Skeletal muscle satellite cell (primary cell): ENCODE measurements at regions not wholly inside any gene's neighbourhood (a gene's known extent, or its start where the extent isn't known, plus 50 kb on each side); places are given as distances from the start of the nearest gene placed in this dataset.
A peak's percentile ranks its signal among the peaks of the same experiment; 100 is the strongest.

Experiments used
- H3K27me3 ChIP-seq: 2 replicates; pipeline ENCODE4 v1.7.0; 2013; ENCODE audit warnings: low read length; ENCODE audit not compliant: control insufficient read depth, insufficient read depth
- H3K36me3 ChIP-seq: 2 replicates; pipeline ENCODE4 v1.7.0; 2013; ENCODE audit warnings: mild to moderate bottlenecking, control low read depth, low read length; ENCODE audit not compliant: insufficient read depth
- H3K4me1 ChIP-seq: 2 replicates; pipeline ENCODE4 v1.7.0; 2013; ENCODE audit warnings: low read length; ENCODE audit not compliant: control insufficient read depth, insufficient read depth
- H3K4me2 ChIP-seq: 2 replicates; pipeline ENCODE4 v1.7.0; 2013; ENCODE audit warnings: mild to moderate bottlenecking, low read length
- H3K4me3 ChIP-seq: 2 replicates; pipeline ENCODE4 v1.7.0; 2013; ENCODE audit warnings: low read length
- H3K9ac ChIP-seq: 2 replicates; pipeline ENCODE4 v1.7.0; 2013; ENCODE audit warnings: mild to moderate bottlenecking, low read depth, low read length, moderate library complexity
- H3K9me3 ChIP-seq: replicated peaks from 2 replicates; pipeline ENCODE4 v1.7.0; 2013; ENCODE audit warnings: mild to moderate bottlenecking, control low read depth, low read length

DNA sequence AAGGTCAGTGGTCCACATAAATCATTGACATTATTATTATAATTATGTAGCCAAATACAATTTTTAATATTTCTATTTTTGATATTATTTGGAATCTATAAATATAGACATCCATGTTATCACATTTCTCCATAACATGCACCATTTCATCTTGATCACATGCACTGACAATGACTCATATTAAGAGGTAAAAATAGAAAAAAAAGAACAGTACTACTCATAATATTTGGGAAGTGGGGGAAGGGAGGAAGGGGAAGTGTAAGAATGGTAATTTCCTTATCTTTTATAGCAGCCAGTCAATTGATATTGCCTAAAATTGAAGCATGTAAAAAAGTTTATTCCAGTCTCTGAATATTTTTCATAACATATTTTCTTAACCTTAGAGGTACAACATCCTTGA, 72.3 kb downstream of the ADM start:
- H3K4me2 ChIP-seq, result no peak overlapping the region
- H3K4me1 ChIP-seq, result peaks cover 57% of the 10 kb centered on the region
- H3K4me3 ChIP-seq, result no peak overlapping the region
- H3K27me3 ChIP-seq, result no peaks in the 10 kb centered on the region
- H3K9ac ChIP-seq, result no peak overlapping the region
- H3K36me3 ChIP-seq, result no peaks in the 10 kb centered on the region
- H3K9me3 ChIP-seq, result no peaks in the 10 kb centered on the region

DNA sequence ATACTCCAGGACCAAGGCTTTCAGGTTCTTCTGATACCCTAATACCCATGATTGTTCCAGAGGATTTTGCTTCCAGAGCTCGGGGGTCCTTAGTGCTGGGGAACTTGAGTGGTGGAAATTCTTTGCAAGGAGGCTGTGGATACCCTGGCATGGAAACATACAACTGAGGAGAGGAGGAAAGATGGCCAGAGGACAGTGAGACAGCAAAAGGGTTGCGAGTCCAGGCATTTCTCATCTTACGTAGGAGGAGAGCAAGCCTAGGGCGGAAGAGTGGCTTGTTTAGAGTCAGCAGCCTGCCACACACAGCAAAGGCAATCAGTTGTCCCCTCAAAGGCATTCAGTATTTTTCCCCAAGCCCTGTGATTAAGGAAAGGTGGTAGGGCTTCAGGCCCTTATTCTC, 73.5 kb downstream of the ADM start:
- peaks cover 54% of the 10 kb centered on the region for H3K4me1 ChIP-seq
- no peaks in the 10 kb centered on the region for H3K27me3 ChIP-seq
- H3K36me3 ChIP-seq, result no peaks in the 10 kb centered on the region
- H3K9me3 ChIP-seq, result no peaks in the 10 kb centered on the region
- H3K4me3 ChIP-seq, result no peak overlapping the region
- no peak overlapping the region for H3K4me2 ChIP-seq
- no peak overlapping the region for H3K9ac ChIP-seq

DNA sequence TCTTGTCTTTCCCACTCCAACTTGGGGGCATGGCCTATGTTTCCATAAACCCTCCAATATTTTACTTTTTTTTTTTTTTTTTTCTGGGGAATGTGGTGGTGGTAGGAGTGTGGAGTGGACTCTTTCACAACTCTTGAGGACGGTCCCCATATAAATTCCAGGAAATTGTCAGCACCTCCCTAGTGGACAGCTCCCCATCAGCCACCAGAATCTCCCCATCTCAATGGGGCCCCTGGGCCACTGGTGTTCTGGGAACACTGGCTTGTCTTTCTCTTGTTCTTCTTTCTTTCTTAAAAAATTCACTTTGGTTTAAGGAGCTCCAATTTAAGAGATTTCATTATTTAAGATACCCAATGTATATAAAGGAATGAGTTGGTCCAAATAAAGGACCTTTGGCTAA, 74.1 kb downstream of the ADM start:
- no peaks in the 10 kb centered on the region for H3K27me3 ChIP-seq
- peaks cover 54% of the 10 kb centered on the region for H3K4me1 ChIP-seq
- H3K4me3 ChIP-seq, result no peak overlapping the region
- no peaks in the 10 kb centered on the region for H3K9me3 ChIP-seq
- H3K36me3 ChIP-seq, result no peaks in the 10 kb centered on the region
- no peak overlapping the region for H3K9ac ChIP-seq
- H3K4me2 ChIP-seq, result no peak overlapping the region

DNA sequence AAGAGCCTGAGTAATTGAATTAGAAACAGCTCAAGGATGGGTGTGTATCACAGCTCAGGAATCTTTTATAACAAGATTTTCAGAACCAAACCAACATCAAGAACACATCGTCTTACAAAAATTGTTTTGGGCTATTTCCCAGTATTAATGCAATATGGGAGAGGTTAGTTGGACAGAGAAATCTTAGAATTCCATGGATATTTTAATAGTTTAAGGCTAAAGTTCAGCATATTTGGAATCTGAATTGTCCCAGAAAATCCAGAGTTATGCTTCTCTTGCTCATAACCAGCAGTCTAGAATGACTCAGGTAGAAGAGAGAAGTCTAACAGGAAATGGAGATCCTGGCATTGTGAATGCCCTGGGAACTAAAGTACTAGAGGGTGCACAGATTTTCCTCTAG, 74.6 kb downstream of the ADM start:
- H3K36me3 ChIP-seq, result no peaks in the 10 kb centered on the region
- H3K27me3 ChIP-seq, result no peaks in the 10 kb centered on the region
- peaks cover 52% of the 10 kb centered on the region for H3K4me1 ChIP-seq
- no peak overlapping the region for H3K4me2 ChIP-seq
- peak overlapping the region; percentile 54 for H3K9ac ChIP-seq
- no peaks in the 10 kb centered on the region for H3K9me3 ChIP-seq
- H3K4me3 ChIP-seq, result no peak overlapping the region

DNA sequence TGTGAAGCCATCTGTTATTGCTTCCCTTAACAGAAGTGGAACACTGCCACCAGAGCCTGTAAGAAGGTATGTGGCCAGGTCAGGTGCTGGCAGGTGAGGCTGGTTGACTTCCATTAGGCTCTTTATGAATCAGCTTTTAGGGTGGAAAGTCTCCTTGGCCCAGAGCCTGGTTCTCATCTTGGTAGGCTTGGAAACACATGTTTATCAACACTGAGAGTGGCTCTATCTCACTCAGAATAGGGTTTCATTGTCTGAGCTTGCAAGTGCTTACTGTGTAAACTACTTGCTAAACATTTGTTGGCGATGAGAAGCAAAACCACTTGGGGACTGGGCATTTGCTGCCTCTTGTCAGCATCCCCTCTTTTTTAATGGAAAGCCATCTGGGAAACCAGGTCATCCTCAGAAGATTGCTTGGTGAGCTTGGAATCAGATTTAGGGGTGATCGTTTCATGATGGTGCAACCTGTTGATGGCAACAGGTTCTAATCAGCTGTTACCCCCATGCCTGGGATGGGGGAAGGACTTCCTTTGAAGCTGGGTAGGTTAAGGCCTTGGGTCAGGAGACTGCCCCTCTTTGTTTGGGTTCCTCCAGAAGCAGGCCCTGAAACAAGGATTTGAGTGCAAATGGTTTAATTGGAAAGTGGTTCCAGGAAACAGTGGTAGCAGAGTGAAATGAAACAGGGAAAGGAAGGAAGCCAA, 75.0 kb upstream of the AMPD3 start:
- H3K9me3 ChIP-seq, result no peaks in the 10 kb centered on the region
- peaks cover 46% of the 10 kb centered on the region for H3K4me1 ChIP-seq
- H3K36me3 ChIP-seq, result no peaks in the 10 kb centered on the region
- H3K4me3 ChIP-seq, result no peak overlapping the region
- no peaks in the 10 kb centered on the region for H3K27me3 ChIP-seq
- H3K9ac ChIP-seq, result peak overlapping the region; percentile 54
- H3K4me2 ChIP-seq, result no peak overlapping the region

DNA sequence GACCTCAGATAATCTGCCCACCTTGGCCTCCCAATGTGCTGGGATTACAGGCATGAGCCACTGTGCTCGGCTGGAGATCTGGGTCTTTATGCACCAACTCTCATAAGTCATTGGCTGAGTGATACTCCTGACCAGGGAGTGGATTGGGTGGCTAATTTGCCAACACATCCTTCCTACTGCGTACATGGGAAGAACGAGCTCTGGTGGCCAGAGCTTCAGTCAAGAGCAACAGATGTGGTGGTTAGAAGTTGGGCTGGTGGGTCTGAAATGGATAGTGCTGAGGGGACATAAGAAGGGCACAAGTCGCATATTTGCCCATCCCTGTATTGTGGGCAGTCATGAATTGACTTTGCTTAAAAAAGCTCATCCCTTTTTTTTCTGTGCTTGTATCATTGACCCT, 74.1 kb upstream of the AMPD3 start:
- H3K36me3 ChIP-seq, result no peaks in the 10 kb centered on the region
- H3K9ac ChIP-seq, result no peak overlapping the region
- no peaks in the 10 kb centered on the region for H3K9me3 ChIP-seq
- H3K4me3 ChIP-seq, result no peak overlapping the region
- H3K27me3 ChIP-seq, result no peaks in the 10 kb centered on the region
- peaks cover 38% of the 10 kb centered on the region for H3K4me1 ChIP-seq
- no peak overlapping the region for H3K4me2 ChIP-seq

DNA sequence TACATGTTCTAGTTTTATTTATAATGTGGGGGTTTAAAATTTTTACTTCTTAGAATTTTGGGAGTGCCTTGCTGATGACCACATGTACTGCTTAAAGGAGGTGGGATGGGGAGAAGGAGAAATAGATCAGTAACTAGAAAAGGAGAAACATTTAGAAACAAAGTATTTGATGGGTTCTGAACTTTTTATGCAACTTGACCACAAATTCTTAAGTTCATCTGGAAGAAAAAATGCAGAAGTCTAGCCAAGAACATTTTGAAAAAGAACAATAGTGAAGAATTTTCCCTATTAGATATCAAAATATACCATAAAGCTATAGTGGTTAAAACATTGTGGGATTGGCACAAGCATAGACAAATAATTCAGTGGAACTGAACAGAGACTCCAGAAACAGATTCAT, 73.3 kb upstream of the AMPD3 start:
- no peaks in the 10 kb centered on the region for H3K36me3 ChIP-seq
- H3K27me3 ChIP-seq, result no peaks in the 10 kb centered on the region
- no peak overlapping the region for H3K4me3 ChIP-seq
- peak overlapping the region; percentile 14 for H3K9ac ChIP-seq
- no peaks in the 10 kb centered on the region for H3K9me3 ChIP-seq
- peaks cover 37% of the 10 kb centered on the region for H3K4me1 ChIP-seq
- no peak overlapping the region for H3K4me2 ChIP-seq

DNA sequence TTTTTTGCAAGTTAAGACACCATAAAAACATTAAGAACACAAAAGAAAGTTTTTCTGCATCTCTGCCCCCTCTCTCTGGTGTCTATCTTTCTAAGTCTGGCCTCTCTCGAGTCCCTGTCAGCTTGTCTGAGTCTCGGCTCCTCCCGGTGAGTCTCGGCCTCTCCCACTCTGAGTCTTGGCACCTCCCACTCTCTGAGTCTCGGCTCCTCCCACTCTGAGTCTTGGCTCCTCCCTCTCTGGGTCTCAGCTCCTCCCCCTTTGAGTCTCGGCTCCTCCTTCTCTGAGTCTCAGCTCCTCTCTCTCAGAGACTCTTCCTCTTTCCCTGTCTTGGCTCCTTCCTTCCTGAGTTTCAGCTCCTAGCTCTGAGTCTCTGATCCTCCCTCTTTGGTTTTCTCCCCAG, 72.5 kb upstream of the AMPD3 start:
- H3K36me3 ChIP-seq, result no peaks in the 10 kb centered on the region
- H3K4me1 ChIP-seq, result peaks cover 38% of the 10 kb centered on the region
- no peaks in the 10 kb centered on the region for H3K27me3 ChIP-seq
- H3K4me2 ChIP-seq, result no peak overlapping the region
- H3K9ac ChIP-seq, result no peak overlapping the region
- H3K4me3 ChIP-seq, result no peak overlapping the region
- H3K9me3 ChIP-seq, result no peaks in the 10 kb centered on the region

DNA sequence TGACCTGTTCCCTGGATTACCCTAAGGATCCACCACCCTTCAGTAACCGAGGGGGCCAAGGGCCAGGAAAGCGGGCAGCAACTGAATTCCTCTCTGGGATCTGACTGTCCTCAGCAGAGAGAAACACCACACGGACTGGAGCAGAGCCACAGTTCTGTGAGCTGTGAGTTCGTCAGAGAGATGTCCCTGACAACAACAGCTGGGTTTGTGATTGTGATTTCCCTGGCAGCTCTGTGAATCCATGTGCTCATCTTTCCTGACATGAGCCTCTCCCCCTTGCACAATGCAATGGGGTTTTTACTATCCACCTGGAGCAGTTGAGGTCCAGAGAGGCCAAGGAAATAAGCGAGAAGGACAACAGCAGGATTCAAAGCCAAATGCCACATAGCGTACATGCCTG, 69.4 kb upstream of the AMPD3 start:
- Histone ChIP-seq H3K36me3 (no peaks in the 10 kb centered on the region), H3K9ac (no peak overlapping the region), H3K4me3 (no peak overlapping the region), H3K4me2 (no peak overlapping the region), H3K4me1 (peaks cover 42% of the 10 kb centered on the region), H3K27me3 (peaks cover 2% of the 10 kb centered on the region), H3K9me3 (no peaks in the 10 kb centered on the region)

DNA sequence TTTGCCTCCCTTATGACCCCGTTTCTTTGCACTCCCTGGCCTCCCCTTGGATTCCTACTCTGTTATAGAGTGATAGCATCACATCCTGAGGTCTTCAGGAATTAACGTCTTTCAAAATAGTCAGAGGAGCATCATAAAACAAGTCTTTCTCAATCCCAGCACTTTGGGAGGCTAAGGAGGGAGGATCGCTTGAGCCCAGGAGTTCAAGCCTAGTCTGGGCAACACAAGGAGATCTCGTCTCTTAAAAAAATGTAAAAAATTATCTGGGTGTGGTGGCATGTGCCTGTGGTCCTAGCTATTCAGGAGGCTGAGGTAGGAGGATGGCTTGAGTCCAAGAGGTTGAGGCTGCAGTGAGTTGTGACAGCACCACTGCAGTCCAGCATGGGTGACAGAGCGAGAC, 68.7 kb upstream of the AMPD3 start:
- no peak overlapping the region for H3K4me2 ChIP-seq
- no peak overlapping the region for H3K9ac ChIP-seq
- no peak overlapping the region for H3K4me3 ChIP-seq
- H3K9me3 ChIP-seq, result no peaks in the 10 kb centered on the region
- H3K27me3 ChIP-seq, result peaks cover 2% of the 10 kb centered on the region
- peaks cover 38% of the 10 kb centered on the region for H3K4me1 ChIP-seq
- no peaks in the 10 kb centered on the region for H3K36me3 ChIP-seq

DNA sequence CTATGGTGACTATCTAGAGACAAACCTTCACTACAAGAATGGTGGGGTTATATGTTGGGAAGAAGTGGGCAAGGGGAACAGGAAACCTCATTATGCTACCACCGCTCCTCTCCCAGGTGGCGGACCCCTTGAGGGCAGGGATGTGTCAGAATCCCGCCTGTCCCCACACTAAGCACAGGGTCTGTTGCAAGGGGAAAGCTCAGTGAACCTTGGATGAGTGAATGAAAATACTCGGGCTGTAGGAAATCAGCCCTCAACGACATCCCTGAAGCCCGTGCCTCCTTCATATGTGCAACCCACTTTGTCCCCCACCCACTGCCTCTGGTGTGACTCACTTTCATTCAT, 68.2 kb upstream of the AMPD3 start:
- Histone ChIP-seq H3K4me2 (peak overlapping the region; percentile 46), H3K36me3 (no peaks in the 10 kb centered on the region), H3K9ac (no peak overlapping the region), H3K4me1 (peaks cover 38% of the 10 kb centered on the region), H3K9me3 (no peaks in the 10 kb centered on the region), H3K27me3 (peaks cover 2% of the 10 kb centered on the region), H3K4me3 (no peak overlapping the region)

DNA sequence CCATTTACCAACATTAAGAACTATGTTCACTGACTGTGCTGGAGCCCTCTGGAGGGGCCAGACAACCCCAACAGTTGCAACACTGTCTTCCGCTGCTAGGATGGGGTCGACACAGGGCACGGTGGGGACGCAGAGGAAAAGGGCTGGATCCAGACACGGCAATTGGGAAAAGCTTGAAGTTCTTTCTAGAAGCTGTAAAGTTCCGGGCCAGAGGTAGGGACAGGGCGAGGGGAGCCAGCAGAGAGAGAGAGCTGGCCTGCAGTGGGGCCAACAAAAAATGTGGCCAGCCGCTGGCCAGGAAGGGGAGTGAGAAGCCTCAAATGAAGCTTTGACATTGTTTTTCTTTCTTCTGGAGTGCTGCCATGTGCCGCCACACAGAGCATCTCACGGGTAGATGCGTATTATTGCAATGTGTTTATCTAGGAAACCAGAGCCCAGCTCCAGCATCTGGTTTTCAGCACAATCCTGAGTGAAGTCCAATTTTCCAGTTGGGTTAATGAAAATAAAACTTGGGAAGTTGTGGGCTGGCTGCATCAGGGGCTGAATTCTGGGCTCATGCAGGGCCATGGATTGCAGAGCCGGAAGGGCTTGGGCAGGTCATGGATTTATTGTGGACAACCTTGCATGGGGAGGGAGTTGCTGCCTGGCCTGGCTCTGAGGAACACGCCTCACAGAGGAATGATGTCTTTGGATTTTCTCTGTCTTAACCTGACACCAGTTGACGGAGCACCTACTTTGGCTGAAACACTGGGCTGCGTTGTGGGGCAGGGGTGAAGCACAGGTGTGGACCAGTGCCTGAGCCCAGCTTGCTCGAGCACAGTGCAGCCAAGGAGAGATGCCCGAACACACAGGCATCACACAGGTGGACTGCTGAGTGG, 67.6 kb upstream of the AMPD3 start:
- peaks cover 2% of the 10 kb centered on the region for H3K27me3 ChIP-seq
- no peak overlapping the region for H3K4me3 ChIP-seq
- peaks cover 38% of the 10 kb centered on the region for H3K4me1 ChIP-seq
- no peaks in the 10 kb centered on the region for H3K36me3 ChIP-seq
- peak overlapping the region; percentile 1 for H3K9ac ChIP-seq
- peak overlapping the region; percentile 46 for H3K4me2 ChIP-seq
- no peaks in the 10 kb centered on the region for H3K9me3 ChIP-seq
